Dermis microvascular lymphatic vessel endothelial cell (primary cell): ENCODE measurements at regions not wholly inside any gene's neighbourhood (a gene's known extent, or its start where the extent isn't known, plus 50 kb on each side); places are given as distances from the start of the nearest gene placed in this dataset.
"Not testable (repeated sequence)": the region's sequence is repeated elsewhere in the genome, so short reads cannot be mapped to it uniquely, and the experiment has no call there.

Experiments
- DNase-seq, 2 donors: peaks; one replicate each; pipeline versions ENCODE4 v3.0.0 to v3.0.0-alpha.2; 2010; ENCODE audit warnings: low read depth in 2 of 2

DNA sequence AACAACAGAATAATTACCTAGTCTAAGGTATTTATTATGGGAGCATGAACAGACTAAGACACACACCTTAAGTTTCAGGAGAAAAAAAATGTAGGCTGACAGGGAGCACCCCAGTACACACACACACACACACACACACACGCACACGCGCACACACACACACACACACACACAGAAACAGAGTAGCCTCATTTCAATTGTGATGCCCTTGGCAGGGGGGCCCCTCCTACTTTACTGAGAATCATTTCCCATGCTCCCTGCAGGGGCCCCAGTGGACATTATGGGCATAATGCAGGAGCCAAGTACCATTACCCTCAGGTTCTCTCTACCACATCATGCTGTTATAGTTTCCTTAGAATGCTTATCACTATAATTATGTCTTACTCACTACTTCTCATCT lies 104.9 kb downstream of the CDC7 start:
- DNase-seq, result no peak

GRCh38 chr1:91606546-91607078 lies 106.0 kb downstream of the CDC7 start:
- no peak for DNase-seq

DNA sequence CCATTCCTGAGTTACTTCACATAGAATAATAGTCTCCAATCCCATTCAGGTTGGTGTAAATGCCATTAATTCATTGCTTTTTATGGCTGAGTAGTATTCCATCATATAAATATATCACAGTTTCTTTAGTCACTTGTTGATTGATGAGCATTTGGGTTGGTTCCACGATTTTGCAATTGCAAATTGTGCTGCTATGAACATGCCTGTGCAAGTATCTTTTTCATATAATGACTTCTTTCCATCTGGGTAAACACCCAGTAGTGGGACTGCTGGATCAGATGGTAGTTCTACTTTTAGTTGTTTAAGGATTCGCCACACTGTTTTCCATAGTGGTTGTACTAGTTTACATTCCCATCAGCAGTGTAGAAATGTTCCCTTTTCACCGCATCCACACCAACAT lies 107.0 kb downstream of the CDC7 start:
- not testable (repeated sequence) for DNase-seq

DNA sequence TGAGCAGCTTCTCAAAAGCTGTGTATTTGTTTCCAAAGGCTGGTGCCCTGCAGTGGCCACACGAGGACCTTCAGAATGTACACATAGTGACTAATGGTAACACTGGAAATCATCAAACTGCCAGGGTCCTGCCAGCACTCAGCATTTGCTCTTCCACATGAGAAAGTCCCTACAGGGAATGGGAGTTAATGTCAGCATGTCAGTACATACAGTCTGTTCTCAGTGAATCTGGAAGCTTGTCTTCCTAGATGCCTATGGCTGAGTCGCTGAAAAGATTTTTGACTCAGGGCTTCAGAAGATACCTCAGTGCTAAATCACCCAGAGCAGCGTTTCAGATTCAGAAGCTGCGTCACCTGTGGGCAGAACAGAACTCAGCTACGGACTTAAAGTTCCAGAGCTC lies 108.2 kb downstream of the CDC7 start:
- DNase-seq, result no peak

DNA sequence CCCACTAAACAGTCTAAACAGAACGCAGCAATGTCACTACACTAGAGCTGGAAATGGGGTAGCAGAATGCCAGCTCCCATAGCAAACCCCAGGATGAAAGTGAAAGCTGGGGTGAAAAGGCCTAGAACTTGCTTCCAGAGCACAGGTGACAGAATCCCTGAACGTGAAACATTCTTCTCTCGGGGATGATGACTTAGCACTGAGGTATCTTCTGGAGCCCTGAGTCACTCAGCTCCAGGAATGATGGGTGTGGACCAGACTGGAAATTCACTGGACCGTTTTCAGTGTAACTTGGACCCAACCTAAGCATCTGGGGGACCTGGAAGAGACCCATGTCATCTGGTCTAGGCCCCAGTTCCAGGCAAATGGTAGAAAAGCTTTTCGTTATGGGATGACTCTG lies 108.9 kb downstream of the CDC7 start:
- DNase-seq, result no peak

DNA sequence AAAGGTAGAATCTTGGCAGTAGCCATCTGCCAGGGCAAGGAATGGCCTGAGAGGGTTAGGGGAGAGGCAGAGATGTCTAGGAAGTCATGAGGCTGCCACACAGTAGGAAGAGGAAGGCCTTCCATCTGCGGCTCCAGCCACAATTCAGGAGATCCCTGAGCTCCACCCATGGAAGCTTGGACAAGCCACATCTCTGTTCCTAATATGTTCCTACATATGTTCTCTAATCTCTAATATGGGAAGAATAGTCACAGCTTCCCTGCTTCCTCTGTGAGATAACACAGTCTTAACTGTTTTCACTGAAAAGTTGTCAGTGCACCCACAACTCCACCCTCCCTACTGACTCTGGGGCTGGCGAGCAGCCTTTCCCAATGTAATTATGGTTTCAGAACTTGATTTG lies 109.5 kb downstream of the CDC7 start:
- DNase-seq, result no peak

DNA sequence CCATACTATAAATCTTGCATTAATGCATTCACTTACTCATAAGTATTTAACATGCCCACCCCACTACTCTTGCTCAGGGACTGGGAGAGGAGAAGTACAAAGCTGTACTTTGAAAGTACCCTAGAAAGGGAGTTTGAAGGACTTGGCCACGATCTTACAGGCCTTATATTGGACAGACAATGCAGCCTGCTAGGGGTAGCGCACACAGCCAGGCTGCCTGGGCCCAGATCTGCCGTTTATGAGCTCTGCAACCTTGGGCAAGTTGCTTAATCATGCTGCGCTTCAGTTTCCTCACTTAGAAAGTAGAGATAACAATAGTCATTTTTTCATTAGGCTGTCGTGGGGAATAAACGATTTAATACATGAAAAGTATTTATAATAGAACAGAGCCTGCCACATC lies 110.1 kb downstream of the CDC7 start:
- no peak for DNase-seq

GRCh38 chr1:91611483-91611917 lies 110.8 kb downstream of the CDC7 start:
- DNase-seq, result no peak

- no peak for DNase-seq
These were observed 112.9 kb downstream of the CDC7 start for GRCh38 chr1:91613595-91613994.

- DNase-seq, result no peak
These were observed 116.1 kb downstream of the CDC7 start for GRCh38 chr1:91616712-91617111.

GRCh38 chr1:91617285-91617765 lies 116.7 kb downstream of the CDC7 start:
- DNase-seq, result peak; percentile 18 to 22

- DNase-seq, result no peak
These were observed 119.2 kb downstream of the CDC7 start for GRCh38 chr1:91619881-91620280.

DNA sequence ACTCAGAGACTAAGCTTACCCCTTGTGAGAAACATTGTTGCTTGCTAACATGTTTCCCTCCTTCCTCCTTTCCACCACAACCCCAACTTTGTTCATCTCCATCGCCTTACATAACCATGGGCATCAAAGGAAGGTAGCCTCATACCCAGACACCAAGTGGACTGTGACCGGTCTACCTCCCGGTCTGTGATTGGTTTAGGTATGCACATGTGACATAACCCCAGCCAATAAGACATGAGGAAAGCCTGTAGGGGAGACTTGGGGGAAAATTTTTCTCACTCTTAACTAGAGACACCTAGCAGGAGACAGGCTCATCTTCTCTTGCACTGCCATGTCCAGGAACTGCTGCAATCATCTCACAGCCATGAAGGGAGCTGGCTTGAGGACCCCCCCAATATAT lies 120.7 kb downstream of the CDC7 start:
- no peak for DNase-seq

- peak in 1 of 2 donors; percentile 7 for DNase-seq
These were observed 121.3 kb downstream of the CDC7 start for GRCh38 chr1:91621907-91622306.

GRCh38 chr1:91622616-91623015 lies 122.0 kb downstream of the CDC7 start:
- DNase-seq, result no peak

GRCh38 chr1:91623020-91623419 lies 122.4 kb downstream of the CDC7 start:
- no peak for DNase-seq

- no peak for DNase-seq
These were observed 123.7 kb downstream of the CDC7 start for GRCh38 chr1:91624331-91624730.
